ENCODE measurements at regions not wholly inside any gene's neighbourhood (a gene's known extent, or its start where the extent isn't known, plus 50 kb on each side); places are given as distances from the start of the nearest gene placed in this dataset.
"Not testable (repeated sequence)": the region's sequence is repeated elsewhere in the genome, so short reads cannot be mapped to it uniquely, and the experiment has no call there.

DNA sequence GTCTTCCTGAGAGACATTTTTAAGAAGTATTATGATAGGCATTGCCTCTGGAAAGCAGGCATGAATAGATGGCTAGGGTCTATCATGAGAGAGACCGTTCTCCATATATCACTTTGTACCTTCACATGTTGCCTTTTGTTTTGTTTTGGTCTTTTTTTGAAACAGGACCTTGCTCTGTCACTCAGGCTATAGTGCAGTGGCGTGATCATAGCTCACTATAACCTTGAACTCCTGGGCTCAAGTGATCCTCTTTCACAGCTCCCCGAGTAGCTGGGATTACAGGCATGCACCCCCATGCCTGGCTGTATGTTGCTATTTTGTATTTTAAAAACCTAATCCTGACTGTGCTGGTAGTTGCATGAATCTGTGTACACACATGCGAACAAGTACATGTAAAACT, 869.6 kb upstream of the DEFB115 start:
- not testable (repeated sequence) for DNase-seq (ENCODE audit: low read depth, low spot score)

DNA sequence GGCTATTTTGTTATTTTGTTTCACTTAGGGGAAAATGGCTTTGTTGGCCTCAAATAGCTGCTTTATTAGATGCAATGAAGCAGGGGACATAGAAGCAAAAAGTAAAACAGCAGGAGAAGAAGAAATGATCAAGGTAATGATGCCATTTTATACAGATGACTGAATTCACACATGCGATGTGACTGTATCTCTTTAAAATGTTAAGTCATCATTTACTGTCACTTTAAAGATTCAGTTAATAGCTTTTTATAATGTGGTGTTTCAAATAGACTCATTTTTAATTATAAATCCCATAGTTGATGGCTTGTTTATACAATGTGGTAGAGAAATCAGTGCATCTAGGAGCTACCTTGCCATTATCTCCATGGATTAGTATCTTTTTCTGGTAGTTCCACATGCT, 863.9 kb upstream of the DEFB115 start:
- not testable (repeated sequence) for DNase-seq (ENCODE audit: low read depth, low spot score)

DNA sequence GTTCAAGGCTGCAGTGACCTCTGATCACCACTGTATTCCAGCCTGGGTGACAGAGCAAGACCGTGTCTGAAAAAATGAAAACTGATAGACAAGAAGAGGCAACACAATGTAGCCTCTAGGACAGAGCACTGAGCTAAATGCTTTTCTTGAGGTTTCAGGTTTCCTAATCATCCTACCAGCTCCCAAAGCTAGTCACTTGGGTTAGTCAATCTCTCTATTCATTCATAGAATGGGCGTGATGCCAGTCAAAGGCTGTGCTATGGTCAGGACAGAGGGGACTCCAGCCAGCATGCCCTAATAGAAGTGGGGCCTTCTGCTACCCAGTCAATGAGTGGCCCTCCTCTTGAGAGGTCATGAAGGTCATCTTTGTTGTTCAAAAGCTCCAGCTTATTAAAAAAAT, 860.4 kb upstream of the DEFB115 start:
- not testable (repeated sequence) for DNase-seq (ENCODE audit: low read depth, low spot score)

DNA sequence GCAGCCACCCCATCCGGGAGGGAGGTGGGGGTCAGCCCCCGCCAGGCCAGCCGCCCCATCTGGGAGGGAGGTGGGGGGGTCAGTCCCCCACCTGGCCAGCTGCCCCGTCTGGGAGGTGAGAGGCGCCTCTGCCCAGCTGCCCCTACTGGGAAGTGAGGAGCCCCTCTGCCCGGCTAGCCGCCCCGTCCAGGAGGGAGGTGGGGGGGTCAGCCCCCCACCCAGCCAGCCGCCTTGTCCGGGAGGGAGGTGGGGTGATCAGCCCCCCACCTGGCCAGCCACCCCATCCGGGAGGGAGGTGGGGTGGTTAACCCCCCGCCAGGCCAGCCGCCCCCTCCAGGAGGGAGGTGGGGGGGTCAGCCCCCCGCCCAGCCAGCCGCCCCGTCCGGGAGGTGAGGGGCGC, 852.4 kb upstream of the DEFB115 start:
- not testable (repeated sequence) for DNase-seq (ENCODE audit: low read depth, low spot score)

DNA sequence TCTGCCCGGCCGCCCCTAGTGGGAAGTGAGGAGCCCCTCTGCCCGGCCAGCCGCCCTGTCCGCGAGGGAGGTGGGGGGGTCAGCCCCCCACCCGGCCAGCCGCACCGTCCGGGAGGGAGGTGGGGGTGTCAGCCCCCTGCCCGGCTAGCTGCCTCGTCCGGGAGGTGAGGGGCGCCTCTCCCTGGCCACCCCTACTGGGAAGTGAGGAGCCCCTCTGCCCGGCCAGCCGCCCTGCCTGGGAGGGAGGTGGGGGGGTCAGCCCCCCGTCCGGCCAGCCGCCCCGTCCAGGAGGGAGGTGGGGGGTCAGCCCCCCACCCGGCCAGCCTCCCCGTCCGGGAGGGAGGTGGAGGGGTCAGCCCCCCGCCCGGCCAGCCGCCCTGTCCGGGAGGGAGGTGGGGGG, 851.9 kb upstream of the DEFB115 start:
- not testable (repeated sequence) for DNase-seq (ENCODE audit: low read depth, low spot score)

DNA sequence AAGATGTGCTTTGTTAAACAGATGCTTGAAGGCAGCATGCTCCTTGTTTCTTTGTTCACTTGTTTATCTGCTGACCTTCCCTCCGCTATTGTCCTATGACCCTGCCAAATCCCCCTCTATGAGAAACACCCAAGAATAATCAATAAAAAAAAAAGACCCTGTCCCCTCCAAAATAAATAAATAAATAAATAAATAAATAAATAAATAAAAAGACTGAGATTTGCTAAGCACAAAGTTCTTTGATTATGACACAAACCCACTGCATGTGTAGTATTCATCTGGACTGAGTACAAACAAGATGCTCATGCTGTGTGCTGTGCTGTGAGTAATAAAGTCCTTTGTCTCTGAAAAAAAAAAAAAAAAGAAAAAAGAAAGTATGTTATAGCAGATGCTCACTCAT, 851.1 kb upstream of the DEFB115 start:
- DNase-seq (ENCODE audit: low read depth, low spot score): not testable (repeated sequence)

DNA sequence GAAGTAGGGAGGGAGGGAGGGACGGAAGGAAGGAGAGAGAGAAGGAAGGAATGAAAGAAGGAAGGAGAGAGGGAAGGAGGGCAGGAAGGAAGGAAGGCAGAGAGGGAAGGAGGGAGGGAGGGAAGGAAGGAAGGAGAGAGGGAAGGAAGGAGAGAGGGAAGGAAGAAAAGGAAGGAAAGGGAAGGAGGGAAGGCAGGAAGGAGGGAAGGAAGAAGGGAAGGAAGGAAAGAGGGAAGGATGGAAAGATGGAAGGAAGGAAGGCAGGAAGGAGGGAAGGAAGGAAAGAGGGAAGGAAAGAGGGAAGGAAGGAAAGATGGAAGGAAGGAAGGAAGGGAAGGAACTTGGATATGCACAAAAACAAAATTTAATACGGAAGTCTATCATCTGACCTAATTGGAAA, 844.5 kb upstream of the DEFB115 start:
- DNase-seq (ENCODE audit: low read depth, low spot score): no peak

DNA sequence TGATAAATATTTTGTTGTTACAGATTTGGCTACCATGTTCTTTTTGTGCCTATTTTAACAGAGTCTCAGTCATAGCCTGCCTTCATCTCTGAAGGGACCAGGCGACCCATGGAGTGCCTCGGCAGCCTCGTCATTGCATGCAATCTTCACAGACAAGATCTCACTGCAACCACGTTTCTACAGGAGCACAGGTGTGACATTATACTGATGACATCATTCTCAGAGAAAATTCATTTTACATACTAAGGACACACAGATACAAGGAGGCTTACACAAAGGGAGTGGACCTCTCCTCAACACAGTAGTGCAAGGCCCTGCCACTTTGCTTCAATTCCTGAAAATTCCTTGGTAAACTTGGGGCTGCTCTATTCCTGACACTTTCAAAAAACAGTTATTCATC, 840.1 kb upstream of the DEFB115 start:
- not testable (repeated sequence) for DNase-seq (ENCODE audit: low read depth, low spot score)

DNA sequence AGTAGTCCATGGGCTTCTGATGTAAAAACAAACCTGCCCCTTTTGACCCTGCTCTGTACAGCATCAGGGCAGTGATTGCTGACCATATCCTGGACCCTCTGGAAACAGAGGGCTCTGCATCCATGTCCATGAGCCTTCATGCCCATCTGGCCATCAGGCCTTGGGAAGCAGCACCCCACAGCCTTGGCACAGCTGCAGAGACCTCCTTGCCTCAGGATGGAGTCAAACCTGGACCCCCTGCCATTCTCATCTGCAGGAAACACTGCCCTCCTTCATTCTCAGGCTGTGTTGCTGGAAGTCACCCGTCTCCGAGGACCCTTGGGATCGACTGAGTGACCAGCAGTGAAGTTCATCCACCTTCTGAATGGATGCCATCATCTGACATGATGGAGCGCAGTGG, 839.1 kb upstream of the DEFB115 start:
- DNase-seq (ENCODE audit: low read depth, low spot score): not testable (repeated sequence)

DNA sequence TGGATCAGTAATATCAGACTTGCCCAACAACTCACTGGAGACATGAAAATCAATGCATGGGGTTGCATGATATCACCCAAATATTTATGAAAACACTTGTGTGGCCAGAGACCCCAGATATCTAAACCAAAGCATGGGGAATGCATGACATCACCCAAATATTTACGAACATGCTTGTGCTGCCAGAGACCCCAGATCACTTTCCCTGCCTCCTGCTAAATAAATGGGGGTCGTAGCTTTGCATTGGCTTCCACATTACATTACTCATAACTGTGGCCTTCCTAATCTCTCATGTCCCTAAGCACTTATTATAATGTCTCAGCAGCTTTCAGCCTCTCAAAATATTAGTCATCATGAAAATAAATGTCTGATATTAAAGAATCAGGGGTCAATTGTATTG, 838.0 kb upstream of the DEFB115 start:
- DNase-seq (ENCODE audit: low read depth, low spot score): no peak

DNA sequence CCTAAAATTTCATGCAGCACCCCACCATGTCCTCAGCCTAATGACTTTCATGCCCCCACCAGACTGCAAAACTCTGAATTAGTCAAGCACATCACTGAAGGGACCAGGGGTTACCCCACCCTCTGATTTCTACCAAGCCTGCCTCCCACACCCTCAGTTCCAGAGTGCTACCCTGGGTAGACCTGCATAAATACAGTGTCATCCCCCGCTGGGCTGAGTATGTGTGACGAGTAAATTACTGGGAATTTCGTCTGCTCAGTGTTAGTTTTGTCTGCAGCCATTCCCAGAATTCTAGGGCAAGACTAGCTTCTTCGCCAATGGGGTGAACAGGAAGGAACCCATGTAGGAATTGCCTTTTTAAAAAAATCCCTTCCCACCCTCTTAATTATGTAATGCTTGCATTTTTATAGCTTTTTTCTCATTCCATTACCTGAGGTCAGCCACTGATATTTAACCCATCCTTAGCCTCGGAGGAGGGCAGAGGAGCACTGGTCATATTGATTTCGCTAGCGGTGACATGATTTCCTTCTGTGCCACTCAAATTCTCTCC, 837.5 kb upstream of the DEFB115 start:
- DNase-seq (ENCODE audit: low read depth, low spot score): not testable (repeated sequence)

Data from brain pericyte (primary cell).